GM21737 (cell line): ENCODE measurements at regions not wholly inside any gene's neighbourhood (a gene's known extent, or its start where the extent isn't known, plus 50 kb on each side); places are given as distances from the start of the nearest gene placed in this dataset.
"Not testable (repeated sequence)": the region's sequence is repeated elsewhere in the genome, so short reads cannot be mapped to it uniquely, and the experiment has no call there.

Experiments used
- ATAC-seq: cut with Tn5 transposase; IDR thresholded peaks from one replicate; pipeline ENCODE4 v1.9.1; 2021; ENCODE audit warnings: mild to moderate bottlenecking, moderate library complexity; ENCODE audit not compliant: unreplicated experiment

GRCh38 chr4:170491981-170492380 lies 402.2 kb upstream of the AADAT start:
- ATAC-seq, result no peak

- no peak for ATAC-seq
Measured at GRCh38 chr4:170476351-170476750, 386.6 kb upstream of the AADAT start.

- ATAC-seq, result no peak
Measured at GRCh38 chr4:170465429-170465828, 375.7 kb upstream of the AADAT start.

GRCh38 chr4:170464614-170465197 lies 374.9 kb upstream of the AADAT start:
- ATAC-seq, result no peak

GRCh38 chr4:170446782-170447181 lies 357.0 kb upstream of the AADAT start:
- no peak for ATAC-seq

GRCh38 chr4:170441146-170441545 lies 351.4 kb upstream of the AADAT start:
- ATAC-seq, result not testable (repeated sequence)

GRCh38 chr4:170428929-170429328 lies 339.2 kb upstream of the AADAT start:
- no peak for ATAC-seq

GRCh38 chr4:170425521-170426143 lies 335.9 kb upstream of the AADAT start:
- ATAC-seq, result no peak

GRCh38 chr4:170425040-170425439 lies 335.3 kb upstream of the AADAT start:
- ATAC-seq, result no peak

GRCh38 chr4:170423137-170423536 lies 333.4 kb upstream of the AADAT start:
- no peak for ATAC-seq

GRCh38 chr4:170420255-170420693 lies 330.5 kb upstream of the AADAT start:
- ATAC-seq, result no peak

GRCh38 chr4:170414961-170415360 lies 325.2 kb upstream of the AADAT start:
- no peak for ATAC-seq

- ATAC-seq, result no peak
Measured at GRCh38 chr4:170414360-170414759, 324.6 kb upstream of the AADAT start.

- no peak for ATAC-seq
Measured at GRCh38 chr4:170413951-170414350, 324.2 kb upstream of the AADAT start.

GRCh38 chr4:170400361-170400760 lies 310.6 kb upstream of the AADAT start:
- no peak for ATAC-seq

GRCh38 chr4:170399581-170400293 lies 310.0 kb upstream of the AADAT start:
- ATAC-seq, result no peak

- ATAC-seq, result no peak
Measured at GRCh38 chr4:170398218-170398617, 308.5 kb upstream of the AADAT start.

GRCh38 chr4:170395773-170396172 lies 306.0 kb upstream of the AADAT start:
- no peak for ATAC-seq

GRCh38 chr4:170391066-170391740 lies 301.4 kb upstream of the AADAT start:
- ATAC-seq, result no peak

- no peak for ATAC-seq
Measured at GRCh38 chr4:170389411-170389810, 299.7 kb upstream of the AADAT start.

- no peak for ATAC-seq
Measured at GRCh38 chr4:170388255-170388654, 298.5 kb upstream of the AADAT start.

GRCh38 chr4:170386971-170387370 lies 297.2 kb upstream of the AADAT start:
- no peak for ATAC-seq
